LNCAP (cell line): ENCODE measurements at regions not wholly inside any gene's neighbourhood (a gene's known extent, or its start where the extent isn't known, plus 50 kb on each side); places are given as distances from the start of the nearest gene placed in this dataset.

Experiments used
- TF ChIP-seq, protein P1 (sequence below): fragments of 450-650 bp; IDR thresholded peaks from 2 replicates; pipeline ENCODE4 v1.5.1; 2017; ENCODE audit warnings: mild to moderate bottlenecking

GRCh38 chr6:3960754-3961361 lies 111.7 kb downstream of the FAM50B start:
- TF ChIP-seq, protein P1, sequence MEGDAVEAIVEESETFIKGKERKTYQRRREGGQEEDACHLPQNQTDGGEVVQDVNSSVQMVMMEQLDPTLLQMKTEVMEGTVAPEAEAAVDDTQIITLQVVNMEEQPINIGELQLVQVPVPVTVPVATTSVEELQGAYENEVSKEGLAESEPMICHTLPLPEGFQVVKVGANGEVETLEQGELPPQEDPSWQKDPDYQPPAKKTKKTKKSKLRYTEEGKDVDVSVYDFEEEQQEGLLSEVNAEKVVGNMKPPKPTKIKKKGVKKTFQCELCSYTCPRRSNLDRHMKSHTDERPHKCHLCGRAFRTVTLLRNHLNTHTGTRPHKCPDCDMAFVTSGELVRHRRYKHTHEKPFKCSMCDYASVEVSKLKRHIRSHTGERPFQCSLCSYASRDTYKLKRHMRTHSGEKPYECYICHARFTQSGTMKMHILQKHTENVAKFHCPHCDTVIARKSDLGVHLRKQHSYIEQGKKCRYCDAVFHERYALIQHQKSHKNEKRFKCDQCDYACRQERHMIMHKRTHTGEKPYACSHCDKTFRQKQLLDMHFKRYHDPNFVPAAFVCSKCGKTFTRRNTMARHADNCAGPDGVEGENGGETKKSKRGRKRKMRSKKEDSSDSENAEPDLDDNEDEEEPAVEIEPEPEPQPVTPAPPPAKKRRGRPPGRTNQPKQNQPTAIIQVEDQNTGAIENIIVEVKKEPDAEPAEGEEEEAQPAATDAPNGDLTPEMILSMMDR, result no peak

DNA sequence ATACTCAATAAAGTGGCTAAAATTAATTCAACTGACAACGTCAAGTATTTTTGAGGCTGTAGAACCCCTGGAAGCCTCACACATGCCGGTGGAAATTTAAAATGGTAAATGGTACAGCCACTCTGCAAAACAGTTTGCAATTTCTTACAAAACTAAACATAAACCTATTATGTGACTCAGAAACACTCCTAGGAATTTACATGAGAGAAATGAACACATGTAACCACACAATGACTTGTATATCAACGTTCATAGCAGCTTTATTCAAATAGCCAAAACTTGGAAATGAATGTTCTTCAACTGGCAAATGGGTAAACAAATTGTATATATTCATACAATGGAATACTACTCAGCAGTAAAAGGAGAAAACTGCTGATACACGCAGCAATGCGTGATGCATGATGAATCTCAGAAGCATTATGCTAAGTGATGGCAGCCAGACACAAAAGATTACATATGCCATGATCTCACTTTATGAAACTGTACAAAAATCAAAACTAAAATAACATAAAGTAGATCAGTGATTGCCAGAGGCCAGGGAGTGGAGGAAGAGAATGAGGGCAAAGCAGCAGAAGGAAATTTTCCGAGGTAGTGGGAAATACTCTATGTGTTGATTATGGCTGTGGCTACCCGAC lies 112.5 kb downstream of the FAM50B start:
- TF ChIP-seq, protein P1, result no peak

DNA sequence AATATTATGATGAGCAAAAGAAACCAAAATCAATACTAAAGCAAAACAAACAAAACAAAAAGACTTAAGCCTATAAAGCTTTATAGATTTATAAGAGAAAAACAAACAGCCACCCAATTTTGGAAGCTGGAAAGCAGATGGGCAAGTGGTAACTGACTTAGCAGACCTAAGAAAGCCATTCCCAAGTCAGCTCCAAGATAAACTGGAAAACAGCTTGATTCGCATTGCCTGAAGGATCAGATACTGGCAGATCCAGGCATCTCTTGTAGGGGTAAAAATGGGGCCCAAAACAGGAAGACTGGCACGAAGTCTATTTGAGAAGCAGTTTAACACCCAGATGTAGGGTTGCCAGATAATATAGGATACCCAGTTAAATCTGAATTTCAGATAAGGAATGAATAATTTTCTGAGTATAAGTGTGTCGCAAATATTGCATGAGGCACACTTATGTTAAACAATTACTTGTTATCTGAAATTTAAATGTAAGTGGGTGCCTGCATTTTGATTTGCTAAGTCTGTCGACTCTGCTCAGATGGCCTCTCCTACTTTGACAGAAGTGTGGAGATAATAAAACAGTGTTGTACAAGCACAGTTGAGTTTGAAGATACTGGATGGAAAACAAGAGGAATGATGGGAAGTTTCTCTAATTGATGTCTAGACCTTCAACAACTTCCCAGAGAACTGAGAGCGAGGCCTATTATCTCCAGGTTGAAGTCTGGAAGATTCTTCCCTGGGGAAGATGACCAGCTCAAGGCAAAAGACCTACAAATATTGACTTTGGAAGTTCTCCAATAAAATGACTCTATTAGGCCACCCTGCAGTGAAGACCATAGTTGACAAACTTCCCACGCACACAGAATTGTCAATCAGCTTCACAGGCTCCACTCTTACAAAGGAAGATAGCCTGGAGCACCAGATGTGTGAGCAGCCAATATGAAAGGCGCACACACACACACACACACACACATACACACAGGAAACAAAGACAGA lies 113.4 kb downstream of the FAM50B start:
- TF ChIP-seq, protein P1, result no peak

DNA sequence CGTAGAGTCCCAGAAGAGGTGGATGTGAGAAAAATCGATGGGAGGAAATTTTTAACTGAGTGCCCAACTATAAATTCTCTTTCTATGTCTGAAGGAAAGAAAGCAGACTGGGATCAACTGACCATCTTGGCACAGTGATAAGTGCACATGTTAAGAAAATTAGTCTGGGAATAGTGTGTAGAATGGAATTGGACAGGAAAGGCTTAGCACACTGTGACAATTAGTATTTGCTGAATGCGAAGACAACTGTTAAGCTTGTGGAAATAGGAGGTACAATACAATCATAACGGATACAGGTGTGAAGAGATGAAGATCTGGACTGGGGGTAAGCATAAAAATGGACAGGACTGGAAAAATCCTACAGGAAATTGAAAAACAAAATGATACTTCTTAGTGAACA lies 114.3 kb downstream of the FAM50B start:
- TF ChIP-seq, protein P1, result no peak

DNA sequence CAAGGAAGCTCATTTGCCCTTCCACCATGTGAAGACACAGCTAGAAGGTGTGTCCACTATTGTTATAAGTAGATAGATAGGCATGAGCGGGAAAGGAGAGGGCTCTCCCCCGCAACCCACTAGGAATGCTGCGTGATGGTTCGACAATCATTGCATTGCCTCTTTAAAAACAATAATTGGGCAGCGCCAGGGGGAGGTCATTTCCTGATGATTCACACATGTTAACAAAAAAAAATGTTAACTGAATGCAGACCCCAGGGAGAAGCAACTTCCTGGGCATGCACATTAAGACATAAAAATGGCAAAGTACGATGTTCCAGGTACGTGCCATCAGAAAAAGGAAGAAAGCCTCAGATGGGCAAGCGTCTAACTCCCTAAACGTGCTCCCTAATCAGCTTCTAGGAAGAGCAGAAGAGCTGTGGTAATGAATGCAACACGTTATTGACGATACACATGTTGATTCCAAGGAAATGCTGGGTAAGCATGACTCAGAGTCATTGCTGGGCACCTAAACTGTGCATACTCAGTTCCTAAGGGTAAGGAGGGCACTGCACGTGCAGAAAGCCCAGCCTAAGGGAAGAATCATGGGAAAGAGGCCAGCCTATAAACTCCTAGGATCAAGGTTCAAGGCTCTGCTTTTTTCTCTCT lies 113.7 kb downstream of the FAM217A start:
- TF ChIP-seq, protein P1, result no peak

GRCh38 chr6:3966426-3966825 lies 112.5 kb downstream of the FAM217A start:
- TF ChIP-seq, protein P1, result no peak

GRCh38 chr6:3970097-3970496 lies 108.8 kb downstream of the FAM217A start:
- TF ChIP-seq, protein P1, result no peak
